RPMI7951 (cell line): ENCODE measurements at regions not wholly inside any gene's neighbourhood (a gene's known extent, or its start where the extent isn't known, plus 50 kb on each side); places are given as distances from the start of the nearest gene placed in this dataset.

Source experiments
- DNase-seq: peaks from one replicate; pipeline ENCODE4 v3.0.0-alpha.2; 2012; ENCODE audit warnings: low read depth

DNA sequence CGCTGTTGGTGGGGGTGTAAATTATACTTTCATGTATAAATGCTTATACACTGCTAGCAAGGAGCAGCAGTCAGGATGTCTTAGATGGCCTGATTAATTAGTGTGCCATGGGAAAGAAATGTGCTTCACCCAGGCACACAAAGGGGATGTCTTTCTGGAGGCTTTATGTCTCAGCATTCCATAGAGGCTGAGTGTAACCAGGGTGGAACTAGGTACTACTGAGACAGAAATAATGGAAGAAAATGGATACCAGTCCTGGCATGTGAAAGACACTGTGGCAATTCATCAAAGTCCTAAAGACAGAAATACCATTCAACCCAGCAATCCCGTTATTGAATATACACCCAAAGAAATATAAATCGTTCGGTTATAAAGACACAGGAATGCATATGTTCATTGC lies 52.5 kb downstream of the PF4 start:
- no peak for DNase-seq

- no peak for DNase-seq
These were observed 54.4 kb downstream of the CXCL1 start for GRCh38 chr4:73923631-73923937.

DNA sequence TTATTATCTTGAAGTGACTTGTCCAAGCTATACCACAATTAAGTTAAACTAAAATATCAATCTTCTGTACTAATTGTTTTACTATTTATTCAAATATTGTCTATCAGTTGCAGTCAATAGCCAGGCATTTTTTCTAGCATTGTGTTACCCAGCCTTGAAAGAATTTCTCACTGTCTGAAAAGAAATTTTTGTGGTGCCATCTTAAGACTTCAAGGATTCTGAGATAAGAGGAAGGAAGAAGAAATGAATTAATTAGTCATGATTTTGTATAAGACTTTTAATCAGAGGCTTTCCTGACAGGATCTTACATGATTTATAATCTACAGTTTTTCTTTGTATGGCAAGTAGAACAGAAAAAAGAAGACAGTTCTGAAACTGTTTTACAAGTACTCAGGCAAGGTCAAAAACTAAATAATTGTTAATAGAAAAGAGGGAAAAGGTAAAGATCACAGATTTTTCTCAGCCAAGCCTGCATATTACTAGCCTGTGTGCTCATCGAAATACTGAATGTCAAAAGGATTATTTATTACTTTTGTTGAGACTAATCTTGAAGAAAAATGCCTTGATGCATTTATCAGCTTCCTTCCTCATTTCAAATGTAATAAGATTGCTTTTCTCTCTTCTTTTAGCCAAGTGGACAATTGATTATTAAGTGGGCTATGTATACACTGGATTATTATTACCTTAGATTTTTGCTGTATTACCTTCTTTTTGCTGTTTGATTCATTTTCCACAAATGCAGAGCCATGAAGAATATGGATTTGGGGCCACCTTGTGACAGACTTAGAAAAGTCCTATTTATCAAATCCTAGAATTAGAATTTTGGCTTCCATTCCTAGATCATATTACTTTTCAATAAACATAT lies 53.8 kb downstream of the CXCL1 start:
- DNase-seq = peak; percentile 45

DNA sequence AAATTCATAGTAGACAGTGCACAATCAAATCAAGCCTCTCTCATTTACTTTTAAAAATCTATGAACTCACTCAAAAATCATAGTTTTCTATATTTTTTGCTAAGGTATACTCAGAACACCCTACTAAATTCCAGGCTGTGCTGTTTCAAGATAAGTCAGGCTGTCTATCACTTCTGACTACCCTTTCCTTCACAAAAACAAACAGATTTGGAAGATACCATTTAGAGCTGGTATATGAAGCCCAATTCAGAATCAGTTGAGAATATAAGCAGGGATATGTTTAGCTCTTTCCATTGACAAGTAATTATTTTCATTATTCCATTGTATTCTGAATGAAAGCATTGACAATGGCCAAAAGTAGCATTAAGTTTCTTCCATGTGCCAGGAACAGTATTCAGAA lies 53.1 kb downstream of the CXCL1 start:
- no peak for DNase-seq
